Mucosa of descending colon (tissue), 3 donors: ENCODE measurements at regions not wholly inside any gene's neighbourhood (a gene's known extent, or its start where the extent isn't known, plus 50 kb on each side); places are given as distances from the start of the nearest gene placed in this dataset.

Experiments
- ATAC-seq: fragments of 200-7000 bp; cut with Tn5 transposase; one replicate; pipeline ENCODE4 v1.9.1; 2020; ENCODE audit warnings: mild to moderate bottlenecking, moderate library complexity
- DNase-seq, 3 donors: peaks; one replicate each; pipeline ENCODE4 v3.0.0-alpha.2; 2020
- H3K36me3 ChIP-seq: fragments of 200-600 bp; one replicate; pipeline ENCODE4 v1.8.0; 2021; ENCODE audit warnings: low read depth, mild to moderate bottlenecking
- H3K4me1 ChIP-seq: fragments of 200-600 bp; one replicate; pipeline ENCODE4 v1.8.0; 2021; ENCODE audit warnings: low read depth, mild to moderate bottlenecking
- H3K4me3 ChIP-seq: fragments of 200-600 bp; one replicate; pipeline ENCODE4 v1.8.0; 2021; ENCODE audit warnings: mild to moderate bottlenecking
- H3K9me3 ChIP-seq: fragments of 200-600 bp; one replicate; pipeline ENCODE4 v1.8.0; 2021; ENCODE audit warnings: mild to moderate bottlenecking
- intact Hi-C, 2 donors: fragments of 100-400 bp; cut with DNase I in 1 of 2; cut with micrococcal nuclease in 1 of 2; formaldehyde crosslinking; loops; one replicate each; pipeline versions ENCODE4 v1.11.0 to v1.11.1; 2022; cut with DNase I, micrococcal nuclease
- TF ChIP-seq, protein P1 (sequence below): fragments of 200-600 bp; IDR thresholded peaks from one replicate; pipeline ENCODE4 v1.8.0; 2022; ENCODE audit warnings: antibody characterized with exemption, mild to moderate bottlenecking
- donor health status: DM: no; HTN: no; CAD: no; lungs with moderate emphysema.
- donor health status: DM: no; HTN: no; CAD: no.
- donor health status: DM: no; HTN: yes; CAD: no.

DNA sequence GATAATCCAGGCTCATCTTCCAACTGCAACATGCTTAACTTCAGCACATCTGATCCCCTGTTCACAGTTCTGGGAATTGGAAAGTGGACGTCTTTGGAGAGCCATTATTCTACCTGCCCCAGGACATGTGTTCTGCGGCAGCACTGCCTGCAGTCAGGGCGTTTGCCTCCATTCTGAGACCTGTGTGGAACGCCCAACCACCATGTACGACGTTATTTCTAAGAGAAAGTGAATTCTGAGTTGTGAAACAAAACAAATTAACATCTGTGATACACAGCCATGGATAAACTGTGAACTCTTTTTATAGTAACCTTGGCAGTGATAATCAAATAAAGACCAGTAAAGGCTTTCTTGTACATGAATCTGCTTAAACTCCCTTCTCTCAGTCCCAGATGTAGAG lies 195.8 kb downstream of the AASDH start:
- intact Hi-C loops = no loop called here
- H3K4me3 ChIP-seq = no peak overlapping the region
- no peaks in the 10 kb centered on the region for H3K9me3 ChIP-seq
- no peak for ATAC-seq
- H3K4me1 ChIP-seq = peaks cover 5% of the 10 kb centered on the region
- H3K36me3 ChIP-seq = no peaks in the 10 kb centered on the region
- no peak for DNase-seq
- TF ChIP-seq, protein P1, sequence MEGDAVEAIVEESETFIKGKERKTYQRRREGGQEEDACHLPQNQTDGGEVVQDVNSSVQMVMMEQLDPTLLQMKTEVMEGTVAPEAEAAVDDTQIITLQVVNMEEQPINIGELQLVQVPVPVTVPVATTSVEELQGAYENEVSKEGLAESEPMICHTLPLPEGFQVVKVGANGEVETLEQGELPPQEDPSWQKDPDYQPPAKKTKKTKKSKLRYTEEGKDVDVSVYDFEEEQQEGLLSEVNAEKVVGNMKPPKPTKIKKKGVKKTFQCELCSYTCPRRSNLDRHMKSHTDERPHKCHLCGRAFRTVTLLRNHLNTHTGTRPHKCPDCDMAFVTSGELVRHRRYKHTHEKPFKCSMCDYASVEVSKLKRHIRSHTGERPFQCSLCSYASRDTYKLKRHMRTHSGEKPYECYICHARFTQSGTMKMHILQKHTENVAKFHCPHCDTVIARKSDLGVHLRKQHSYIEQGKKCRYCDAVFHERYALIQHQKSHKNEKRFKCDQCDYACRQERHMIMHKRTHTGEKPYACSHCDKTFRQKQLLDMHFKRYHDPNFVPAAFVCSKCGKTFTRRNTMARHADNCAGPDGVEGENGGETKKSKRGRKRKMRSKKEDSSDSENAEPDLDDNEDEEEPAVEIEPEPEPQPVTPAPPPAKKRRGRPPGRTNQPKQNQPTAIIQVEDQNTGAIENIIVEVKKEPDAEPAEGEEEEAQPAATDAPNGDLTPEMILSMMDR = no peak

DNA sequence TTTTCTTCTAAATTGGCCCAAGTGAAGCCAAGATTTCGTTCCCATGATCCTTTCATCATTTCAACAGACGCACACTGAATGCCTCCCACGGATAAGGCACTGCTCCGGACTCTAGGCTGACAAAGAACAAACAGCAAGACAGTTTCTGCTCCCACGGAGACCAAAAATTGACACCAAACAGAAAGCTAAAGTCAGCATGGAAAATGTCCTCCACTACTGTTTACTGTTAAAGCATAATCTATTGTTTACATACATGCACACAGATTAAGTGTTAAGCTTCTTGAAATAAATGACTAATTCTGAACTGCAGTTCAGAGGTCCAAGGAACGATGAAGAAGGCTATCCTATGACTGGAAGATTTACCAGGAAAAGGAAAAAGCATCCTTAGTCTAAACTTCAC lies 199.6 kb downstream of the AASDH start:
- Histone ChIP-seq H3K9me3 (no peaks in the 10 kb centered on the region), H3K4me3 (no peak overlapping the region), H3K4me1 (no peaks in the 10 kb centered on the region), H3K36me3 (no peaks in the 10 kb centered on the region)
- DNase-seq = no peak
- intact Hi-C loops = no loop called here
- TF ChIP-seq, protein P1 = no peak
- no peak for ATAC-seq

DNA sequence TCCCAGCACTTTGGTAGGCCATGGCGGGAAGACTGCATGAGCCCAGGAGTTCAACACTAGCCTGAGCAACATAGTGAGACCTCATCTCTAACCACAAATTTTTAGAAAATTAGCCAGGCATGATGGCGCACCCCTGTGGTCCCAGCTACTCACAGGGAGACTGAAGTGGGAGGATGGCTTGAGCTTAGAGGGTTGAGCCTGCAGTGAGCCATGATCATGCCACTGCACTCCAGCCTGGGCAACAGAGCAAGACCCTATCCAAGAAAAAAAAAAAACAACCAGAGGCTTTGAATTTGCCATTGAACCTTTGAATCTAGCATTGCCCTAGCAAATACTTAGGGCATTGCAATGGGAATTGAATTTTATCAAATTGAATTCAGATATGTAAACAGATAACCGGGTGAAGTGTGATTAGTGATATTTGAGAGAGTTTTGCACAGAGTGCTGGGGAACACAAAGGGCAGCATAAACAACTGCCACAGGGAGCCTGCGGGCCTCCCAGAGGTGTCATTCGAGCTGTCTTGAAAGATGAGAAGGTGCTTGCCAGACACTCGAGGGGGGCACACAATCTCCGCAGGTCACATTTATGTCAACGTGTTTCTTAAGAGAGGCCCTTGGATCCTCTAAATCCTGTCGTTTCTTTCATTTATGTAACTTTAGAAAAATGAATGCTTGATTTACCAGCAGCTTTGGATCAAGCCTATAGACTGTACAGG lies 200.3 kb downstream of the AASDH start:
- H3K4me3 ChIP-seq = no peak overlapping the region
- no peaks in the 10 kb centered on the region for H3K36me3 ChIP-seq
- intact Hi-C loops = no loop called here
- DNase-seq (no peak), ATAC-seq (no peak)
- H3K9me3 ChIP-seq = no peaks in the 10 kb centered on the region
- no peaks in the 10 kb centered on the region for H3K4me1 ChIP-seq
- TF ChIP-seq, protein P1 = no peak

DNA sequence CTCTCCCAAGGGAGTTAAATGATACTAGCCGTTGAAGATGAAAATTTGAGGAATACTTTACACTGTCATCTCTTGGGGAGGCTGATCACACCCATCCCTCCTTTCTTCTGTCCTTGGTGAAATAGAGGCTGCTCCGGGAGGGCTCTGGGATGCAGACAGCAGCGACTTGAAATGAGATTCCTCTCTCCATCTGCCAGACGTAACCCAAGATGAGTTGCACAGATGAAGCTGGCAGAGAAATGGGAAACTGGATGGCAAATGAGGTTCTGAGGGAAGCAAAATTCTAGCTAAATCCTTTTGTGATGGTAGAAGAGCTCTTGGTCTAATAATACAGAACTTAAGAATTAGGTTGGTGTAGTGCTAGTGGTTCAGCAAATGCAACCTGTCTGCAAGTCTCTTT lies 201.4 kb downstream of the AASDH start:
- ATAC-seq (no peak), DNase-seq (no peak)
- TF ChIP-seq, protein P1 = no peak
- Histone ChIP-seq H3K4me3 (no peak overlapping the region), H3K36me3 (no peaks in the 10 kb centered on the region), H3K9me3 (no peaks in the 10 kb centered on the region), H3K4me1 (no peaks in the 10 kb centered on the region)
- intact Hi-C loops = no loop called here

DNA sequence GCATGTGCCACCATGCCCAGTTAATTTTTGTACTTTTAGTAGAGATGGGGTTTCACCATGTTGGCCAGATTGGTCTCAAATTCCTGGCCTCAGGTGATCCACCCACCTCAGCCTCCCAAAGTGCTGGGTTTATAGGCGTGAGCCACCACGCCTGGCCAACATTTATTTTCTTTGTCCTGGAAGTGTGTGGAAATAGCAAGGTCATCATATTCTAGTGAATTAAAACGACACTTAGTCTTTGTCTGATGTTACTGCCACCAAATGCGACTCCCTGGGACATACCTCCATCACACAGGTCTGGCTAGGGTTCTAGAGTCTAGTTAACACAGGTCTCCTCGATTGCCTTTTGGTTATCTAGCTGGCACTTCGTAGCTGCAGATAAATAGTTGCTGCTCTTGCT lies 203.1 kb downstream of the AASDH start:
- no peak overlapping the region for H3K4me3 ChIP-seq
- no peaks in the 10 kb centered on the region for H3K36me3 ChIP-seq
- ATAC-seq = no peak
- intact Hi-C loops = no loop called here
- no peak for DNase-seq
- H3K4me1 ChIP-seq = no peaks in the 10 kb centered on the region
- TF ChIP-seq, protein P1 = no peak
- no peaks in the 10 kb centered on the region for H3K9me3 ChIP-seq
